ENCODE measurements at regions not wholly inside any gene's neighbourhood (a gene's known extent, or its start where the extent isn't known, plus 50 kb on each side); places are given as distances from the start of the nearest gene placed in this dataset.

DNA sequence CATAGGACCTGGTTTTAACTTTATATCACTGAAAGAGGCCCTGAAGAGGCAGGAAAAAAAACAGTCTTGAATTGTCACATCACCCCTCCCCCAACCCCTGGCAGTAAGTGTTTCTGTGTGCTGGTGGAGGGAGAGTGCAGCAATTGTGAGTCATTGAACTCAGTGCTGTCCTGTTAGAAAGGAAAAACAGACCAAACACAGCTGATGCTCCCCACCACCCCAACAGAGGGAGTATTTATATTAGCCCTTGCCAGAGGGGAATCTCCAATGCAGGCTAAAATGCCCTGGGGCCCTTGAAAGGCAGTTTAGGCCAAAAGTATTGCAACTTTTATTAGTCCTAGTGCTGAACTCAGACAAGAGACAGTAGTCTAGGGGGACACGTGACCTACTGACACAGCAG, 197.8 kb upstream of the AGTR2 start:
- no peak overlapping the region for H3K23ac ChIP-seq (ENCODE audit: low read depth, low read length)
- H3K36me3 ChIP-seq (ENCODE audit: control insufficient read depth, insufficient read depth, low read length), result no peaks in the 10 kb centered on the region
- no peak overlapping the region for H3K4ac ChIP-seq (ENCODE audit: low read depth, low read length)
- no peak for DNase-seq
- in situ Hi-C loops (cut with MboI; ENCODE audit: low sequenced_read_pairs) (no loop called here), intact Hi-C loops (cut with micrococcal nuclease) (no loop called here), dilution Hi-C loops (cut with HindIII; ENCODE audit: low sequenced_read_pairs, unreplicated experiment) (no loop called here)
- no peak overlapping the region for H3K18ac ChIP-seq (ENCODE audit: low read depth, low read length)
- no peaks in the 10 kb centered on the region for H4K20me1 ChIP-seq (ENCODE audit: insufficient read depth, low read length)
- H4K91ac ChIP-seq (ENCODE audit: insufficient read depth, low read depth, low read length), result no peak overlapping the region
- no TSS peak for BruUV-seq (replicated peaks)
- H3K79me1 ChIP-seq (ENCODE audit: low read depth in 1 of 2, low read length in 2 of 2), result no peaks in the 10 kb centered on the region
- peaks cover 8% of the 10 kb centered on the region for H3K27me3 ChIP-seq (ENCODE audit: control insufficient read depth, insufficient read depth, low read length)
- ChIA-PET POLR2A (ENCODE audit: unreplicated experiment) (no interaction called here), CTCF (no interaction called here)
- H2BK5ac ChIP-seq (ENCODE audit: low read depth, low read length, poor library complexity, severe bottlenecking), result no peak overlapping the region
- H2BK20ac ChIP-seq (ENCODE audit: low read depth, low read length), result no peak overlapping the region
- no peak overlapping the region for H4K8ac ChIP-seq (ENCODE audit: low read depth in 2 of 2, low read length in 2 of 2)
- H3K27ac ChIP-seq (ENCODE audit: insufficient read depth, low read length), result no peak overlapping the region
- H3K9me3 ChIP-seq (ENCODE audit: control insufficient read depth, insufficient read depth, low read length), result peaks cover 6% of the 10 kb centered on the region; the same call in 1 of the 2 replicates
- no peak overlapping the region for H3K9ac ChIP-seq (ENCODE audit: low read depth, low read length)
- H2BK15ac ChIP-seq (ENCODE audit: low read depth, low read length), result no peak overlapping the region
- no peak overlapping the region for H3K56ac ChIP-seq (ENCODE audit: extremely low read depth, insufficient read depth, low read length)
- no peak overlapping the region for H3K4me3 ChIP-seq (ENCODE audit: insufficient read depth, low read depth, low read length)
- no peak overlapping the region for H2BK120ac ChIP-seq (ENCODE audit: low read depth, low read length)
- no peak overlapping the region for H2AK5ac ChIP-seq (ENCODE audit: low read depth, low read length)
- H3K4me2 ChIP-seq (ENCODE audit: low read depth, low read length), result no peak overlapping the region
- H3K4me1 ChIP-seq (ENCODE audit: control insufficient read depth, insufficient read depth, low read length), result no peaks in the 10 kb centered on the region
- H3K14ac ChIP-seq (replicated peaks; ENCODE audit: low read depth, low read length), result no peak overlapping the region
- H2AFZ ChIP-seq (replicated peaks; ENCODE audit: low read length, poor library complexity), result no peak overlapping the region
- no CpG with 5 or more reads among the region's 1 CpG for WGBS, 2 experiments (ENCODE audit: extremely low coverage in 2 of 2, insufficient read length in 1 of 2)
- no peak overlapping the region for H2AK9ac ChIP-seq (replicated peaks; ENCODE audit: low read depth, low read length, poor library complexity)
- no peak overlapping the region for H4K5ac ChIP-seq (ENCODE audit: low read depth, low read length)
- H3K9me1 ChIP-seq (ENCODE audit: insufficient read depth, low read length), result no peaks in the 10 kb centered on the region
- ATAC-seq (ENCODE audit: low read depth), result no peak
- no peak for TF ChIP-seq BHLHE40 (IDR thresholded peaks at IDR 0.05; ENCODE audit: low read depth, low read length)
- TF ChIP-seq SMC3 (IDR thresholded peaks at IDR 0.05; ENCODE audit: low read depth, low read length), result no peak
- TF ChIP-seq MAFK (IDR thresholded peaks at IDR 0.05; ENCODE audit: low read depth, low read length), result no peak
- TF ChIP-seq FOS (IDR thresholded peaks at IDR 0.05; ENCODE audit: low read depth, low read length), result no peak
- TF ChIP-seq, protein P1, sequence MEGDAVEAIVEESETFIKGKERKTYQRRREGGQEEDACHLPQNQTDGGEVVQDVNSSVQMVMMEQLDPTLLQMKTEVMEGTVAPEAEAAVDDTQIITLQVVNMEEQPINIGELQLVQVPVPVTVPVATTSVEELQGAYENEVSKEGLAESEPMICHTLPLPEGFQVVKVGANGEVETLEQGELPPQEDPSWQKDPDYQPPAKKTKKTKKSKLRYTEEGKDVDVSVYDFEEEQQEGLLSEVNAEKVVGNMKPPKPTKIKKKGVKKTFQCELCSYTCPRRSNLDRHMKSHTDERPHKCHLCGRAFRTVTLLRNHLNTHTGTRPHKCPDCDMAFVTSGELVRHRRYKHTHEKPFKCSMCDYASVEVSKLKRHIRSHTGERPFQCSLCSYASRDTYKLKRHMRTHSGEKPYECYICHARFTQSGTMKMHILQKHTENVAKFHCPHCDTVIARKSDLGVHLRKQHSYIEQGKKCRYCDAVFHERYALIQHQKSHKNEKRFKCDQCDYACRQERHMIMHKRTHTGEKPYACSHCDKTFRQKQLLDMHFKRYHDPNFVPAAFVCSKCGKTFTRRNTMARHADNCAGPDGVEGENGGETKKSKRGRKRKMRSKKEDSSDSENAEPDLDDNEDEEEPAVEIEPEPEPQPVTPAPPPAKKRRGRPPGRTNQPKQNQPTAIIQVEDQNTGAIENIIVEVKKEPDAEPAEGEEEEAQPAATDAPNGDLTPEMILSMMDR (conservative IDR thresholded peaks at IDR 0.05; ENCODE audit: low read depth, low read length), result no peak
- no peak for TF ChIP-seq RAD21 (IDR thresholded peaks at IDR 0.05; ENCODE audit: low read length)
- no peak for TF ChIP-seq POLR2A (IDR thresholded peaks at IDR 0.05; ENCODE audit: low read depth, low read length)
- TF ChIP-seq CEBPB (IDR thresholded peaks at IDR 0.05; ENCODE audit: low read depth, low read length), result no peak
- no peak for TF ChIP-seq RCOR1 (IDR thresholded peaks at IDR 0.05; ENCODE audit: insufficient replicate concordance, low read length)
- no peak for TF ChIP-seq MAZ (IDR thresholded peaks at IDR 0.05; ENCODE audit: borderline replicate concordance, low read depth, low read length)
- TF ChIP-seq, protein P2, sequence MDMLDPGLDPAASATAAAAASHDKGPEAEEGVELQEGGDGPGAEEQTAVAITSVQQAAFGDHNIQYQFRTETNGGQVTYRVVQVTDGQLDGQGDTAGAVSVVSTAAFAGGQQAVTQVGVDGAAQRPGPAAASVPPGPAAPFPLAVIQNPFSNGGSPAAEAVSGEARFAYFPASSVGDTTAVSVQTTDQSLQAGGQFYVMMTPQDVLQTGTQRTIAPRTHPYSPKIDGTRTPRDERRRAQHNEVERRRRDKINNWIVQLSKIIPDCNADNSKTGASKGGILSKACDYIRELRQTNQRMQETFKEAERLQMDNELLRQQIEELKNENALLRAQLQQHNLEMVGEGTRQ (IDR thresholded peaks at IDR 0.05; ENCODE audit: low read depth, low read length), result no peak
- no peak for TF ChIP-seq CHD1 (IDR thresholded peaks at IDR 0.05; ENCODE audit: low read depth, low read length)
- TF ChIP-seq NFE2L2 (IDR thresholded peaks at IDR 0.05; ENCODE audit: low read depth, low read length), result no peak
- TF ChIP-seq MXI1 (IDR thresholded peaks at IDR 0.05; ENCODE audit: borderline replicate concordance, low read depth, low read length), result no peak
- TF ChIP-seq, protein P3, sequence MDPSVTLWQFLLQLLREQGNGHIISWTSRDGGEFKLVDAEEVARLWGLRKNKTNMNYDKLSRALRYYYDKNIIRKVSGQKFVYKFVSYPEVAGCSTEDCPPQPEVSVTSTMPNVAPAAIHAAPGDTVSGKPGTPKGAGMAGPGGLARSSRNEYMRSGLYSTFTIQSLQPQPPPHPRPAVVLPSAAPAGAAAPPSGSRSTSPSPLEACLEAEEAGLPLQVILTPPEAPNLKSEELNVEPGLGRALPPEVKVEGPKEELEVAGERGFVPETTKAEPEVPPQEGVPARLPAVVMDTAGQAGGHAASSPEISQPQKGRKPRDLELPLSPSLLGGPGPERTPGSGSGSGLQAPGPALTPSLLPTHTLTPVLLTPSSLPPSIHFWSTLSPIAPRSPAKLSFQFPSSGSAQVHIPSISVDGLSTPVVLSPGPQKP (IDR thresholded peaks at IDR 0.05; ENCODE audit: borderline replicate concordance, low read depth, low read length), result no peak
- TF ChIP-seq RFX5 (IDR thresholded peaks at IDR 0.05; ENCODE audit: low read depth, low read length), result no peak
